ENCODE measurements at regions not wholly inside any gene's neighbourhood (a gene's known extent, or its start where the extent isn't known, plus 50 kb on each side); places are given as distances from the start of the nearest gene placed in this dataset.
A peak's percentile ranks its signal among the peaks of the same experiment; 100 is the strongest.

DNA sequence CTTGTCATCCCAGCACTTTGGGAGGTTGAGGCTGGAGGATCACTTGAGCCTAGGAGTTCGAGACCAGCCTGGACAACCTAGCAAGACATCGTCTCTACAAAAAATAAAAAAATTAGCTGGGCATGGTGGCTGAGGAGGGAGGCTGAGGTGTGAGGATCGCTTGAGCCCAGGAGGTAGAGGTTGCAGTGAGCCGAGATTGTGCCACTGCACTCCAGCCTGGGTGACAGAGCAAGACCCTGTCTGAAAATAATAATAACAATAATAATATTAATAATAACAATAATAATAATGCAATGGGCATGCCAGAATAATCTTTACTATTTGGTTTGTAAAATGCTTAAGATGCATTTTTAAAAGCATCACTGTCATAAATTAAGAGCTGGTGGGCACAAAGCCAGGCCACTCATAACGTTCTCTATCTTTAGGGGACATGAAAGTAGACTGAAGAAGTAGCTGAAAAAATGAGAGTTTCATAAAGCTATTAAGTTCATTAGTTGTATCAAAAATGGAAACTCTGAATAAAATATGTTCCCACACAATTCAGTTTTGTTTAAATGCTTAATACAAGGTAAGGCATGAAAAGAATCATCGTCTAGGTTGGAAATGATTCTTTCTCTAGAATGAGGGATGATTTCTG is 51.6 kb upstream of the ITPKB start:
- H3K4me1 ChIP-seq, result no peaks in the 10 kb centered on the region
- TF ChIP-seq NR3C1 (IDR thresholded peaks at IDR 0.05) (no peak), FOSL2 (IDR thresholded peaks at IDR 0.05) (no peak), FOSL2 (CRISPR knock-in tag; IDR thresholded peaks at IDR 0.05) (no peak), EP300 (IDR thresholded peaks at IDR 0.05) (no peak), RARB (CRISPR knock-in tag; IDR thresholded peaks at IDR 0.05) (no peak), HOXA7 (CRISPR knock-in tag; IDR thresholded peaks at IDR 0.05) (no peak), EHMT2 (IDR thresholded peaks at IDR 0.05; ENCODE audit: low read depth) (no peak), BHLHE40 (IDR thresholded peaks at IDR 0.05; ENCODE audit: low read depth, low read length) (no peak), JUNB (IDR thresholded peaks at IDR 0.05) (no peak), CHD2 (IDR thresholded peaks at IDR 0.05; ENCODE audit: low read length, partially characterized antibody) (no peak)
- TF ChIP-seq, protein P1, sequence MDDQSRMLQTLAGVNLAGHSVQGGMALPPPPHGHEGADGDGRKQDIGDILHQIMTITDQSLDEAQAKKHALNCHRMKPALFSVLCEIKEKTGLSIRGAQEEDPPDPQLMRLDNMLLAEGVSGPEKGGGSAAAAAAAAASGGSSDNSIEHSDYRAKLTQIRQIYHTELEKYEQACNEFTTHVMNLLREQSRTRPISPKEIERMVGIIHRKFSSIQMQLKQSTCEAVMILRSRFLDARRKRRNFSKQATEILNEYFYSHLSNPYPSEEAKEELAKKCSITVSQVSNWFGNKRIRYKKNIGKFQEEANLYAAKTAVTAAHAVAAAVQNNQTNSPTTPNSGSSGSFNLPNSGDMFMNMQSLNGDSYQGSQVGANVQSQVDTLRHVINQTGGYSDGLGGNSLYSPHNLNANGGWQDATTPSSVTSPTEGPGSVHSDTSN (IDR thresholded peaks at IDR 0.05), result no peak
- CTCF ChIA-PET, result interaction anchor here (1.1 kb wide), 1 partner anchor 10 kb away, joined by 3 read pairs; no protein-coding TSS in a partner anchor
- peak; percentile 36 for FAIRE-seq
- POLR2A ChIA-PET, result no interaction called here
- DNase-seq (ENCODE audit: low read depth in 1 of 2, low spot score in 1 of 2), result no peak
- no peak overlapping the region for H3K27ac ChIP-seq
- ATAC-seq, result no peak
- H3K4me2 ChIP-seq, result no peak overlapping the region
- no peak overlapping the region for H3K4me3 ChIP-seq
- 48% methylated on average over 6 of the region's 6 CpGs for WGBS (ENCODE audit: missing lambda C conversion rate)
- no peaks in the 10 kb centered on the region for H3K9me3 ChIP-seq

DNA sequence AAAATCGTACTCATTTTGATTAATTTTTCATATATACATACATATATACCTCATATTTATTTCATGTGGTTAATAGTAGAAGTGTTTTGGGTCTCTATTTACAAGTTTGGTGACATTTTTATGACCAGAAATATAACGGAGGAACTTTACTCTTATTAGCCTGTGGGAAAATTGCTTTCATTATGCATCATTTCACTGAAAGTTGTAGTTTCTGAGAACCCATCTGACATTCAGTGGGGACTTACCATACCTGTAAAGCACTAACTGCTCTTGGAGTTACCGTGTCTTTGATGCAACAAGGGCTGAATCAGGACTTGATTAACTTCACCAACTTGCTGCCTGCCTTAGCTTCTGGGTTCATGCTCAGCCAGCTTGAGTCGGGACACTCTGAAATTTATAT is 49.9 kb upstream of the ITPKB start:
- H3K4me3 ChIP-seq, result no peak overlapping the region
- no peaks in the 10 kb centered on the region for H3K9me3 ChIP-seq
- no peak overlapping the region for H3K27ac ChIP-seq
- DNase-seq (ENCODE audit: low read depth in 1 of 2, low spot score in 1 of 2) (no peak), ATAC-seq (no peak), FAIRE-seq (no peak)
- no peak for TF ChIP-seq ZNF302 (CRISPR knock-in tag; IDR thresholded peaks at IDR 0.05)
- TF ChIP-seq, protein P2, sequence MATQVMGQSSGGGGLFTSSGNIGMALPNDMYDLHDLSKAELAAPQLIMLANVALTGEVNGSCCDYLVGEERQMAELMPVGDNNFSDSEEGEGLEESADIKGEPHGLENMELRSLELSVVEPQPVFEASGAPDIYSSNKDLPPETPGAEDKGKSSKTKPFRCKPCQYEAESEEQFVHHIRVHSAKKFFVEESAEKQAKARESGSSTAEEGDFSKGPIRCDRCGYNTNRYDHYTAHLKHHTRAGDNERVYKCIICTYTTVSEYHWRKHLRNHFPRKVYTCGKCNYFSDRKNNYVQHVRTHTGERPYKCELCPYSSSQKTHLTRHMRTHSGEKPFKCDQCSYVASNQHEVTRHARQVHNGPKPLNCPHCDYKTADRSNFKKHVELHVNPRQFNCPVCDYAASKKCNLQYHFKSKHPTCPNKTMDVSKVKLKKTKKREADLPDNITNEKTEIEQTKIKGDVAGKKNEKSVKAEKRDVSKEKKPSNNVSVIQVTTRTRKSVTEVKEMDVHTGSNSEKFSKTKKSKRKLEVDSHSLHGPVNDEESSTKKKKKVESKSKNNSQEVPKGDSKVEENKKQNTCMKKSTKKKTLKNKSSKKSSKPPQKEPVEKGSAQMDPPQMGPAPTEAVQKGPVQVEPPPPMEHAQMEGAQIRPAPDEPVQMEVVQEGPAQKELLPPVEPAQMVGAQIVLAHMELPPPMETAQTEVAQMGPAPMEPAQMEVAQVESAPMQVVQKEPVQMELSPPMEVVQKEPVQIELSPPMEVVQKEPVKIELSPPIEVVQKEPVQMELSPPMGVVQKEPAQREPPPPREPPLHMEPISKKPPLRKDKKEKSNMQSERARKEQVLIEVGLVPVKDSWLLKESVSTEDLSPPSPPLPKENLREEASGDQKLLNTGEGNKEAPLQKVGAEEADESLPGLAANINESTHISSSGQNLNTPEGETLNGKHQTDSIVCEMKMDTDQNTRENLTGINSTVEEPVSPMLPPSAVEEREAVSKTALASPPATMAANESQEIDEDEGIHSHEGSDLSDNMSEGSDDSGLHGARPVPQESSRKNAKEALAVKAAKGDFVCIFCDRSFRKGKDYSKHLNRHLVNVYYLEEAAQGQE (IDR thresholded peaks at IDR 0.05), result no peak
- TF ChIP-seq NFE2L2 (conservative IDR thresholded peaks at IDR 0.05; ENCODE audit: low read length), result no peak
- no peak for TF ChIP-seq CBX8 (IDR thresholded peaks at IDR 0.05)
- no peak for TF ChIP-seq MAFK (IDR thresholded peaks at IDR 0.05; ENCODE audit: partially characterized antibody)
- TF ChIP-seq, protein P3, sequence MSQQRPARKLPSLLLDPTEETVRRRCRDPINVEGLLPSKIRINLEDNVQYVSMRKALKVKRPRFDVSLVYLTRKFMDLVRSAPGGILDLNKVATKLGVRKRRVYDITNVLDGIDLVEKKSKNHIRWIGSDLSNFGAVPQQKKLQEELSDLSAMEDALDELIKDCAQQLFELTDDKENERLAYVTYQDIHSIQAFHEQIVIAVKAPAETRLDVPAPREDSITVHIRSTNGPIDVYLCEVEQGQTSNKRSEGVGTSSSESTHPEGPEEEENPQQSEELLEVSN (IDR thresholded peaks at IDR 0.05; ENCODE audit: borderline replicate concordance, low read depth), result no peak
- TF ChIP-seq RFX5 (IDR thresholded peaks at IDR 0.05), result no peak
- CTCF ChIA-PET, result interaction anchor here (1.0 kb wide), 1 partner anchor 58 kb away, joined by 3 read pairs; no protein-coding TSS in a partner anchor
- H3K4me1 ChIP-seq, result no peaks in the 10 kb centered on the region
- H3K4me2 ChIP-seq, result no peak overlapping the region
- POLR2A ChIA-PET, result no interaction called here
- WGBS (ENCODE audit: missing lambda C conversion rate), result 61% methylated on average over 4 of the region's 4 CpGs

All from A549 (cell line).